ENCODE measurements at regions not wholly inside any gene's neighbourhood (a gene's known extent, or its start where the extent isn't known, plus 50 kb on each side); places are given as distances from the start of the nearest gene placed in this dataset.

DNA sequence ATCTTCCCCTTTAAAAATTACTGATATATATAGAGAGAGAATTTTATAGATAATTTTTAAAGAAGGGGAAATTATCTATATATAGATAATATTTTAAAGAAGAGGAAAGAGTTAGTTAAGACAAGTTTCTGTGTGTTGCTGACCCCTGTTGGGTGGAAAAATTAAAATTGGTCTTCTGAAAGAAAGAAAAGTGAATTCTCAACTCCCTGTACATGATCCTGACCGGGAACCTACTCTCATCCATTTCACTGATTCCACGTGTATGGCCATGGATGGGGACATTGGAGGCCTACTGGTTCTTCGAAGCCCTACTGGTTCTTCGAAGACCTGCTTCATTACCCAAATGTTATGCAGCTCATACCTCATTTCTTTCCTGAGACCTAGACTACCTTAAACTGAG is 53.0 kb upstream of the TCF21 start:
- TF ChIP-seq, protein P1, sequence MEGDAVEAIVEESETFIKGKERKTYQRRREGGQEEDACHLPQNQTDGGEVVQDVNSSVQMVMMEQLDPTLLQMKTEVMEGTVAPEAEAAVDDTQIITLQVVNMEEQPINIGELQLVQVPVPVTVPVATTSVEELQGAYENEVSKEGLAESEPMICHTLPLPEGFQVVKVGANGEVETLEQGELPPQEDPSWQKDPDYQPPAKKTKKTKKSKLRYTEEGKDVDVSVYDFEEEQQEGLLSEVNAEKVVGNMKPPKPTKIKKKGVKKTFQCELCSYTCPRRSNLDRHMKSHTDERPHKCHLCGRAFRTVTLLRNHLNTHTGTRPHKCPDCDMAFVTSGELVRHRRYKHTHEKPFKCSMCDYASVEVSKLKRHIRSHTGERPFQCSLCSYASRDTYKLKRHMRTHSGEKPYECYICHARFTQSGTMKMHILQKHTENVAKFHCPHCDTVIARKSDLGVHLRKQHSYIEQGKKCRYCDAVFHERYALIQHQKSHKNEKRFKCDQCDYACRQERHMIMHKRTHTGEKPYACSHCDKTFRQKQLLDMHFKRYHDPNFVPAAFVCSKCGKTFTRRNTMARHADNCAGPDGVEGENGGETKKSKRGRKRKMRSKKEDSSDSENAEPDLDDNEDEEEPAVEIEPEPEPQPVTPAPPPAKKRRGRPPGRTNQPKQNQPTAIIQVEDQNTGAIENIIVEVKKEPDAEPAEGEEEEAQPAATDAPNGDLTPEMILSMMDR (IDR thresholded peaks at IDR 0.05): no peak; the same call in 2 of the 3 replicates
- no peak for TF ChIP-seq CHD2 (IDR thresholded peaks at IDR 0.05; ENCODE audit: low read length, partially characterized antibody)
- TF ChIP-seq ZC3H11A (IDR thresholded peaks at IDR 0.05): no peak
- TF ChIP-seq EHMT2 (IDR thresholded peaks at IDR 0.05; ENCODE audit: low read depth): no peak
- TF ChIP-seq BHLHE40 (IDR thresholded peaks at IDR 0.05; ENCODE audit: low read depth, low read length): no peak
- TF ChIP-seq RAD21 (conservative IDR thresholded peaks at IDR 0.05 in 1 of 2, IDR thresholded peaks at IDR 0.05 in 1 of 2): peak; percentile 38 to 50; a peak in 3 of 5 replicates
- TF ChIP-seq, protein P2, sequence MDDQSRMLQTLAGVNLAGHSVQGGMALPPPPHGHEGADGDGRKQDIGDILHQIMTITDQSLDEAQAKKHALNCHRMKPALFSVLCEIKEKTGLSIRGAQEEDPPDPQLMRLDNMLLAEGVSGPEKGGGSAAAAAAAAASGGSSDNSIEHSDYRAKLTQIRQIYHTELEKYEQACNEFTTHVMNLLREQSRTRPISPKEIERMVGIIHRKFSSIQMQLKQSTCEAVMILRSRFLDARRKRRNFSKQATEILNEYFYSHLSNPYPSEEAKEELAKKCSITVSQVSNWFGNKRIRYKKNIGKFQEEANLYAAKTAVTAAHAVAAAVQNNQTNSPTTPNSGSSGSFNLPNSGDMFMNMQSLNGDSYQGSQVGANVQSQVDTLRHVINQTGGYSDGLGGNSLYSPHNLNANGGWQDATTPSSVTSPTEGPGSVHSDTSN (IDR thresholded peaks at IDR 0.05): no peak

All from A549 (cell line).